H1 (cell line): ENCODE measurements at regions not wholly inside any gene's neighbourhood (a gene's known extent, or its start where the extent isn't known, plus 50 kb on each side); places are given as distances from the start of the nearest gene placed in this dataset.
A peak's percentile ranks its signal among the peaks of the same experiment; 100 is the strongest.

Experiments
- CTCF ChIA-PET: fragments of 300-600 bp; sonication (Branson Sonifier 250); formaldehyde crosslinking; loops from one replicate; lab custom pipeline; 2021; ENCODE audit not compliant: partially characterized antibody; lab: Charles Lee
- POLR2A ChIA-PET: fragments of 300-600 bp; sonication (Branson Sonifier 250); formaldehyde crosslinking; loops from one replicate; lab custom pipeline; 2021; ENCODE audit warnings: inconsistent platforms; ENCODE audit not compliant: partially characterized antibody; lab: Charles Lee
- DNase-seq, 2 experiments: peaks; one replicate each; pipeline versions ENCODE4 v3.0.0 to v3.0.0-alpha.2; 2010 to 2022; ENCODE audit warnings: low spot score in 2 of 2, low read depth in 1 of 2, mixed read lengths in 1 of 2
- FAIRE-seq: peaks from 2 replicates; lab custom pipeline; 2011; peaks lifted over from hg19 to GRCh38; lab: Jason Lieb, UNC
- H2AFZ ChIP-seq: 2 replicates; pipeline ENCODE4 v1.8.1; 2012; ENCODE audit warnings: low read length, inconsistent platforms
- H2AK5ac ChIP-seq: 2 replicates; pipeline ENCODE4 v1.6.1; 2013; ENCODE audit warnings: low read depth, low read length
- H2BK120ac ChIP-seq: replicated peaks from 2 replicates; pipeline ENCODE3; 2013; ENCODE audit warnings: low read depth, low read length, inconsistent platforms
- H2BK12ac ChIP-seq: 2 replicates; pipeline ENCODE4 v1.6.1; 2013; ENCODE audit warnings: low read depth, low read length
- H2BK15ac ChIP-seq: 2 replicates; pipeline ENCODE4 v1.6.1; 2013; ENCODE audit warnings: low read length
- H2BK20ac ChIP-seq: 2 replicates; pipeline ENCODE4 v1.6.1; 2013; ENCODE audit warnings: low read length
- H2BK5ac ChIP-seq: 2 replicates; pipeline ENCODE4 v1.6.1; 2013; ENCODE audit warnings: low read depth, low read length
- H3K14ac ChIP-seq: 2 replicates; pipeline ENCODE4 v1.6.1; 2013; ENCODE audit warnings: inconsistent platforms; ENCODE audit not compliant: insufficient read length
- H3K18ac ChIP-seq: 2 replicates; pipeline ENCODE4 v1.6.1; 2013; ENCODE audit warnings: low read length; ENCODE audit errors: extremely low read depth
- H3K23ac ChIP-seq: 2 replicates; pipeline ENCODE4 v1.6.1; 2013; ENCODE audit warnings: inconsistent platforms; ENCODE audit not compliant: insufficient read length
- H3K23me2 ChIP-seq: 2 replicates; pipeline ENCODE4 v1.6.1; 2013; ENCODE audit warnings: low read depth, low read length
- H3K27ac ChIP-seq: 2 replicates; pipeline ENCODE4 v1.6.1; 2011; ENCODE audit warnings: low read depth, low read length, inconsistent platforms
- H3K27me3 ChIP-seq, 4 experiments: replicated peaks in 1 of 4; 1 replicate in 1 of 4; 2 replicates in 3 of 4; pipeline versions ENCODE4 v1.6.1 to v1.8.1; 2011 to 2013; ENCODE audit warnings: low read length in 3 of 4, mild to moderate bottlenecking in 3 of 4, inconsistent platforms in 2 of 4, mixed read lengths in 2 of 4, moderate library complexity in 1 of 4; ENCODE audit not compliant: control insufficient read depth in 3 of 4, insufficient read depth in 3 of 4; ENCODE audit errors: extremely low read depth in 1 of 4
- H3K36me3 ChIP-seq, 4 experiments: 2 replicates each; pipeline versions ENCODE4 v1.6.1 to v1.8.1; 2011 to 2013; ENCODE audit warnings: mild to moderate bottlenecking in 4 of 4, low read length in 3 of 4, moderate library complexity in 2 of 4, control low read depth in 1 of 4, inconsistent platforms in 1 of 4; ENCODE audit not compliant: insufficient read depth in 4 of 4, control insufficient read depth in 2 of 4
- H3K4ac ChIP-seq: replicated peaks from 2 replicates; pipeline ENCODE3; 2013; ENCODE audit warnings: low read length, low read depth, mixed read lengths, inconsistent platforms; ENCODE audit not compliant: insufficient read length
- H3K4me1 ChIP-seq, 4 experiments: replicated peaks in 1 of 4; 1 replicate in 1 of 4; 2 replicates in 3 of 4; pipeline versions ENCODE4 v1.6.1 to v1.8.1; 2011 to 2013; ENCODE audit warnings: low read length in 3 of 4, inconsistent platforms in 2 of 4, mixed read lengths in 1 of 4; ENCODE audit not compliant: insufficient read depth in 4 of 4, control insufficient read depth in 3 of 4
- H3K4me2 ChIP-seq, 2 experiments: 2 replicates each; pipeline versions ENCODE4 v1.6.1 to v1.8.1; 2011 to 2013; ENCODE audit warnings: low read depth in 2 of 2, low read length in 2 of 2, control low read depth in 1 of 2, inconsistent platforms in 1 of 2, mild to moderate bottlenecking in 1 of 2; ENCODE audit not compliant: insufficient read depth in 1 of 2
- H3K4me3 ChIP-seq, 4 experiments: fragments of 200-600, 300-600 bp in 1 of 4; sonication (generic), shearing (Covaris generic), sonication (Bioruptor Twin) in 1 of 4; 2 replicates each; pipeline versions ENCODE4 v1.5.1 to v1.8.1; 2011 to 2016; ENCODE audit warnings: low read length in 4 of 4, low read depth in 3 of 4, control low read depth in 2 of 4, inconsistent platforms in 2 of 4, mild to moderate bottlenecking in 2 of 4, mixed read lengths in 1 of 4, moderate library complexity in 1 of 4; ENCODE audit not compliant: insufficient read depth in 2 of 4; ENCODE audit errors: extremely low read depth in 1 of 4
- H3K56ac ChIP-seq: replicated peaks from 2 replicates; pipeline ENCODE3; 2013; ENCODE audit warnings: low read depth, mild to moderate bottlenecking, mixed read lengths, low read length, inconsistent platforms; ENCODE audit not compliant: insufficient read length
- H3K79me1 ChIP-seq: 2 replicates; pipeline ENCODE4 v1.6.1; 2013; ENCODE audit warnings: low read depth, low read length, control low read depth
- H3K79me2 ChIP-seq, 2 experiments: 2 replicates each; pipeline versions ENCODE4 v1.6.1 to v1.8.1; 2012 to 2013; ENCODE audit warnings: low read length in 2 of 2, mild to moderate bottlenecking in 2 of 2, inconsistent platforms in 1 of 2; ENCODE audit not compliant: insufficient read depth in 2 of 2, control insufficient read depth in 1 of 2
- H3K9ac ChIP-seq, 4 experiments: replicated peaks in 1 of 4; 1 replicate in 1 of 4; 2 replicates in 3 of 4; pipeline versions ENCODE4 v1.6.1 to v1.8.1; 2011 to 2013; ENCODE audit warnings: low read depth in 3 of 4, low read length in 3 of 4, control low read depth in 2 of 4, mild to moderate bottlenecking in 2 of 4, moderate library complexity in 2 of 4, inconsistent platforms in 1 of 4; ENCODE audit errors: extremely low read depth in 1 of 4
- H3K9me3 ChIP-seq, 2 experiments: 2 replicates each; pipeline versions ENCODE4 v1.6.1 to v1.8.1; 2012 to 2013; ENCODE audit warnings: mild to moderate bottlenecking in 2 of 2, moderate library complexity in 2 of 2, control low read depth in 1 of 2, inconsistent platforms in 1 of 2, low read depth in 1 of 2, low read length in 1 of 2, mixed read lengths in 1 of 2; ENCODE audit not compliant: insufficient read depth in 2 of 2
- H4K20me1 ChIP-seq, 2 experiments: replicated peaks in 1 of 2; 2 replicates each; pipeline versions ENCODE3 to v1.8.1; 2011 to 2013; ENCODE audit warnings: inconsistent platforms in 2 of 2, low read length in 2 of 2, mild to moderate bottlenecking in 1 of 2; ENCODE audit not compliant: insufficient read depth in 2 of 2, control insufficient read depth in 1 of 2
- H4K5ac ChIP-seq: 2 replicates; pipeline ENCODE4 v1.6.1; 2013; ENCODE audit warnings: low read length, low read depth, mixed read lengths, inconsistent platforms; ENCODE audit not compliant: insufficient read length
- H4K8ac ChIP-seq: 2 replicates; pipeline ENCODE4 v1.8.0; 2013; ENCODE audit warnings: mild to moderate bottlenecking, moderate library complexity, low read length, inconsistent platforms; ENCODE audit not compliant: insufficient read depth; ENCODE audit errors: extremely low read depth
- H4K91ac ChIP-seq: replicated peaks from 2 replicates; pipeline ENCODE3; 2013; ENCODE audit warnings: low read length, mixed read lengths, inconsistent platforms; ENCODE audit not compliant: insufficient read length
- ATF3 ChIP-seq: IDR thresholded peaks from 2 replicates; pipeline ENCODE4 v1.6.1; 2011; ENCODE audit warnings: low read depth, mild to moderate bottlenecking, low read length; ENCODE audit not compliant: insufficient read depth
- CHD2 ChIP-seq: IDR thresholded peaks from 2 replicates; pipeline ENCODE4 v1.6.1; 2012; ENCODE audit warnings: low read length, improper control_type of control experiment
- KDM5A ChIP-seq: fragments of 200-600 bp; IDR thresholded peaks from 2 replicates; pipeline ENCODE4 v1.7.1; 2012; ENCODE audit warnings: mild to moderate bottlenecking, low read length, inconsistent platforms, mixed read lengths
- MAX ChIP-seq: IDR thresholded peaks from 2 replicates; pipeline ENCODE4 v1.6.1; 2012; ENCODE audit warnings: inconsistent platforms
- WGBS, 2 experiments: shearing (Covaris generic) in 1 of 2; methylation state at CpG; one replicate each; pipeline versions ENCODE4 v1.1.6 to v1.1.7; 2013 to 2015; ENCODE audit warnings: low lambda C conversion rate in 2 of 2, mixed read lengths in 2 of 2, inconsistent platforms in 1 of 2, low coverage in 1 of 2, missing lambda C conversion rate in 1 of 2; ENCODE audit not compliant: insufficient replicate concordance in 2 of 2, insufficient coverage in 1 of 2, insufficient read length in 1 of 2; ENCODE audit errors: extremely low coverage in 1 of 2, missing lambda C conversion rate in 1 of 2; 5-methylcytosine and 5-hydroxymethylcytosine counted together

GRCh38 chr7:153382641-153383101, 623.1 kb downstream of the ACTR3B start:
- no peak overlapping the region for H3K4ac ChIP-seq
- no peaks in the 10 kb centered on the region for H3K79me2 ChIP-seq
- no peaks in the 10 kb centered on the region for H3K36me3 ChIP-seq
- TF ChIP-seq KDM5A (no peak), CHD2 (no peak), MAX (no peak), ATF3 (no peak)

More at GRCh38 chr7:153382641-153383101, 623.1 kb downstream of the ACTR3B start:
- H2BK5ac ChIP-seq, result no peak overlapping the region
- H3K9ac ChIP-seq, result no peak overlapping the region
- no peak overlapping the region for H2BK15ac ChIP-seq
- peaks cover 0 to 2% (median 0%) of the 10 kb centered on the region in 4 experiments; a peak in 3 of 7 replicates for H3K4me1 ChIP-seq
- H3K79me1 ChIP-seq, result no peaks in the 10 kb centered on the region
- no peak overlapping the region for H2AK5ac ChIP-seq
- no peaks in the 10 kb centered on the region for H3K27me3 ChIP-seq
- H3K23ac ChIP-seq, result no peak overlapping the region
- no peak overlapping the region for H3K4me3 ChIP-seq
- DNase-seq (peak in 1 of 2 experiments; percentile 11), FAIRE-seq (no peak)
- H2BK20ac ChIP-seq, result no peak overlapping the region
- H3K23me2 ChIP-seq, result no peaks in the 10 kb centered on the region
- 91% methylated on average over 8 of the region's 8 CpGs; no CpG with 5 or more reads in 1 of the 2 experiments for WGBS, 2 experiments
- H2BK120ac ChIP-seq, result no peak overlapping the region
- H4K5ac ChIP-seq, result no peak overlapping the region
- no peak overlapping the region for H3K4me2 ChIP-seq
- no peak overlapping the region for H2BK12ac ChIP-seq
- POLR2A ChIA-PET, result no interaction called here
- H3K56ac ChIP-seq, result no peak overlapping the region
- H3K9me3 ChIP-seq, result peaks cover 7 to 8% of the 10 kb centered on the region in 2 experiments
- no peak overlapping the region for H3K14ac ChIP-seq
- no peak overlapping the region for H2AFZ ChIP-seq
- no peak overlapping the region for H3K27ac ChIP-seq
- no peaks in the 10 kb centered on the region for H4K20me1 ChIP-seq
- CTCF ChIA-PET, result interaction anchor here (0.6 to 5.5 kb wide), 10 partner anchors 52 to 1462 kb away, joined by 3 to 23 read pairs (median 3); no protein-coding TSS in a partner anchor
- no peak overlapping the region for H3K18ac ChIP-seq
- no peak overlapping the region for H4K8ac ChIP-seq
- H4K91ac ChIP-seq, result no peak overlapping the region
